ENCODE measurements at regions not wholly inside any gene's neighbourhood (a gene's known extent, or its start where the extent isn't known, plus 50 kb on each side); places are given as distances from the start of the nearest gene placed in this dataset.
"Not testable (repeated sequence)": the region's sequence is repeated elsewhere in the genome, so short reads cannot be mapped to it uniquely, and the experiment has no call there.

GRCh38 chr2:125227843-125228392 is 1202.8 kb downstream of the CNTNAP5 start:
- DNase-seq, result no peak

GRCh38 chr2:125240870-125241269 is 1215.8 kb downstream of the CNTNAP5 start:
- DNase-seq, result no peak

- DNase-seq, result no peak
These were observed 1218.0 kb downstream of the CNTNAP5 start for GRCh38 chr2:125243074-125243473.

GRCh38 chr2:125254010-125254409 is 1228.9 kb downstream of the CNTNAP5 start:
- no peak for DNase-seq

GRCh38 chr2:125259451-125259850 is 1234.4 kb downstream of the CNTNAP5 start:
- DNase-seq, result no peak

GRCh38 chr2:125260366-125260930 is 1235.4 kb downstream of the CNTNAP5 start:
- not testable (repeated sequence) for DNase-seq

GRCh38 chr2:125264453-125264852 is 1239.4 kb downstream of the CNTNAP5 start:
- DNase-seq, result no peak

GRCh38 chr2:125267683-125268082 is 1242.6 kb downstream of the CNTNAP5 start:
- no peak for DNase-seq

GRCh38 chr2:125272651-125273050 is 1247.6 kb downstream of the CNTNAP5 start:
- no peak for DNase-seq

GRCh38 chr2:125274718-125275117 is 1249.6 kb downstream of the CNTNAP5 start:
- no peak for DNase-seq

GRCh38 chr2:125280265-125280664 is 1255.2 kb downstream of the CNTNAP5 start:
- no peak for DNase-seq

- no peak for DNase-seq
These were observed 1256.2 kb downstream of the CNTNAP5 start for GRCh38 chr2:125281242-125281641.

- no peak for DNase-seq
These were observed 1271.7 kb downstream of the CNTNAP5 start for GRCh38 chr2:125296742-125297141.

GRCh38 chr2:125310657-125311364 is 1285.7 kb downstream of the CNTNAP5 start:
- DNase-seq, result no peak

GRCh38 chr2:125312342-125312741 is 1287.3 kb downstream of the CNTNAP5 start:
- DNase-seq, result no peak

- no peak for DNase-seq
These were observed 1288.7 kb downstream of the CNTNAP5 start for GRCh38 chr2:125313806-125314205.

- DNase-seq, result no peak
These were observed 1293.7 kb downstream of the CNTNAP5 start for GRCh38 chr2:125318740-125319139.

GRCh38 chr2:125324273-125324672 is 1299.2 kb downstream of the CNTNAP5 start:
- DNase-seq, result no peak

- no peak for DNase-seq
These were observed 1305.0 kb downstream of the CNTNAP5 start for GRCh38 chr2:125330133-125330532.

GRCh38 chr2:125341353-125341752 is 1314.6 kb upstream of the GYPC start:
- no peak for DNase-seq

- DNase-seq, result not testable (repeated sequence)
These were observed 1302.4 kb upstream of the GYPC start for GRCh38 chr2:125353542-125353941.

GRCh38 chr2:125364192-125364983 is 1291.6 kb upstream of the GYPC start:
- DNase-seq, result no peak

GRCh38 chr2:125364984-125365265 is 1291.0 kb upstream of the GYPC start:
- DNase-seq, result no peak

- DNase-seq, result no peak
These were observed 1284.1 kb upstream of the GYPC start for GRCh38 chr2:125371867-125372266.

Data from stimulated activated naive CD4-positive, alpha-beta T cell (primary cell).